ENCODE measurements at regions not wholly inside any gene's neighbourhood (a gene's known extent, or its start where the extent isn't known, plus 50 kb on each side); places are given as distances from the start of the nearest gene placed in this dataset.
"Not testable (repeated sequence)": the region's sequence is repeated elsewhere in the genome, so short reads cannot be mapped to it uniquely, and the experiment has no call there.

DNA sequence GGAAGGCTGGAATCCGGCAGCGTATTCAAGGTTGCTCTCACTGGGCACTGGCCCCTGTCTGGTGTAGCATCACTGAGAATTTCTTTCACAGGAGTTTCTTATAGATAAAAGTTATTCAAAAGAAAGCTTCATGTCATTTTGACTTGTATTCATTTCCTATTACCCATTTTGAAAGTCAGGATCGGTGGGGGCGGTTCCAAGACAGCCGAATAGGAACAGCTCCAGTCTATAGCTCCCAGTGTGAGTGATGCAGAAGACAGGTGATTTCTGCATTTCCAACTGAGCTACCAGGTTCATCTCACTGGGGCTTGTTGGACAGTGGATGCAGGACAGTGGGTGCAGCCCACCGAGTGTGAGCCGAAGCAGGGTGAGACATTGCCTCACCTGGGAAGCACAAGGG is 51.5 kb upstream of the CDC42EP3 start:
- DNase-seq: not testable (repeated sequence)

GRCh38 chr2:37730037-37730818 is 58.8 kb upstream of the CDC42EP3 start:
- DNase-seq: no peak

DNA sequence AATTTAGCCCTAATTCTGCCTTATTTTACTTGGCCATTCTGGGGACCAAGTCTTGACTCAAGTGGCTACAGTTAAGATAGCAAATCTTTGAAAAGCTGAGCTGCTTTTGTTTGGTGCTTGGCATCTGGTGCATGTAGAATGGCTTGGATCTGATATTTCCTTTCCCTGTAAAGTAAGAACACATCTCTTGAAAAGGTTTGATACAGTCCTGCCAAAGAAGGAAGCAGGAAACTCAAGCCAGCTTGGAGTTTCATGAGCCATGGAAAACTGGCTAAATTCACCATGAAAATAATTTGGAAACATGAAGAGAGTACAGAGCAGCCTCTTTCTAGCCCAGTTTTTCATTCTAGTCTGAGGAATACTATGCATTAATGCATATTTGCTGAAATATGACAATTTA is 61.0 kb upstream of the CDC42EP3 start:
- not testable (repeated sequence) for DNase-seq

GRCh38 chr2:37733251-37733650 is 61.8 kb upstream of the CDC42EP3 start:
- no peak for DNase-seq

DNA sequence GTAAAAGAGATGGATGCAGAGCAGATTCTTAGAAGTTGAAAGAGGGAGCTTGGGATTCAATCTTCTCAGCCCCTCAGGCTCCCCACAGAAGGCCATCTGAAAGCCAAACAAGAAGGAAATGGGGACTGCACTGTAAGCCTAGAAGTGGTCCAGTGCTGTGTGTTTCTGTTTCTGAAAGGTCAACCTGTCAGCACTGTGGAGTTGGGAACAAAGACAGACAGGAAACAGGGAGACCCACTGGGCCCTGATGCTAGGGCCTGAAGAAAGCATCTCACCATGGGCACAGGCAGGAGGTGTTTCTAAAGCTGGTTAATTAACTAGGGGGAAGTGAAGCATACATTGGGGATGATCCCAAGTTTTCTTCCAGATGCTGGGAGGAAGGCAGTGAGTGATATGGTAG is 62.5 kb upstream of the CDC42EP3 start:
- not testable (repeated sequence) for DNase-seq

DNA sequence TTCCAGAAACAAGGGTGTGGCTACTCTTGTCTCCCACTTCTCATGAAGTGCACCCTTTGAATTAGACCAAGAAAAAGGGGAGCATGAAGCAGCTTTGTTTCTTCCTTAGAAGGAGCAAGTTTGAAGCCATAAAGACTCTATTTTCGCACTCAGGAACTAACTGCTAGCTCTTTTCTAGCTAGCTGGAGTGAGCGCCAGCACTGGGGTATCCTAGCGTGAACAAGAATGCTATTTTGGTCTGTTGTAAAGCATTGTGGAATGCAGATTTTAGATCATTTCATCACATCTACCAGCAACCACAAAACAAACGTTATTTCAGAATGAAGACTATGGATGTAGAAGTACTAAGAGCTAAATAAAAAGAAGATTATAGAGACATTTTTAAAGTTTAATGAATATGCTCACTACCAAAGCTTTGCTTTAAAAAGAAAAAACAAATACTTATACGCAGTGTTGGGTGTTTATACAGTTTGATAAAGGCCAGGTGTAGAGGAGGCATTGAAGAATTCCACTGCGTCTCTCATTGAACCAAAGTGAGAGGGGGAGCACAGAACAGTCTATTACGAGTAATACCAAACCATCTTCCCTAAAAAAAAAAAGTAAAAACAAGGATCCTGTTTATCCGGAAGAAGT is 63.6 kb upstream of the CDC42EP3 start:
- not testable (repeated sequence) for DNase-seq

- DNase-seq: not testable (repeated sequence)
These were observed 64.1 kb upstream of the CDC42EP3 start for GRCh38 chr2:37735524-37735910.

- DNase-seq: no peak
These were observed 66.1 kb upstream of the CDC42EP3 start for GRCh38 chr2:37737507-37737906.

- DNase-seq: no peak
These were observed 66.9 kb upstream of the CDC42EP3 start for GRCh38 chr2:37738266-37738885.

DNA sequence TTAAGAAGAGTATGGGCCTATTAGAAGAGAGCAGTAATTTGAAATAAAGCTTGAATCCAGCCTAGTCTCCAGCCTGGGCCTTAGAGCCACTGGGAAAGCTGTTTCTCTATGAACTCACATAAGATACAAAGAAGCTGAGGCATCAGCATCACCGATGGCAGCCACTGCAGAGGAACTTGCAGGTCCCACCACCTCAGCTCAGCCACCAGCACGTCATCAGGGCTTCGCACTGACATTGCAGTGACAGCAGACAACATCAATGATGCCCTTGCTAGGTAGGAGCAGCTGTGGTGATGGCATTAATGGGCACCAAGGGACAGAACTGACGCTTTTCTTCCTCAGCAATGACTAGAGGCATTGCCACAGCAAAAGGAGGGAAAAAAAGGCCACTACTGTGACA is 67.7 kb upstream of the CDC42EP3 start:
- DNase-seq: no peak

DNA sequence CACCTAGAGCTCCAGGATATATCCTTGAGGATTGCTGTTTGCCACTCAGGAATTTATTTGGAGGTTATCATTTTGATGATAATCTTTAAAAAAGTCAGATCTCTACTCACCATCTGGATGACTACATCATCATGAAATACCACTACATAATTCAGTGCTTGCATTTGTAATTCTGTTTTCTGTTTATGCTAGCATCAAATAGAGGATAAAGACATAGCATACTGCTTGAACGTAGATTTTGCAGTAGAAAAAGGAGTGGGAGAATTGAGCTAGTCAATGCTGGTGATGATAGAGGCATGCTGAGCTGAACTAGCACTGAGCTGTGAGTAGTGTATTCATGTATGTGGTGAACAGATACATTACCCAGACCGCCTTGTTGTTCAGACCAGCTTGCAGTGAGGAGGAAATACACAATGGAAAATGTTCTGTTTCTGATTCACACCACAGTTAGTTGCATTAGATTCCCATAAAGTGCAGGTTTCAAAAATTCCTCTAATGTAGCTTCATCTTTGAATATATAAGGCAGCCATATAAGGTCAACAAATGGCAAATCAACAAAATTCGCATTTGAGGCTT is 68.8 kb upstream of the CDC42EP3 start:
- DNase-seq: no peak

DNA sequence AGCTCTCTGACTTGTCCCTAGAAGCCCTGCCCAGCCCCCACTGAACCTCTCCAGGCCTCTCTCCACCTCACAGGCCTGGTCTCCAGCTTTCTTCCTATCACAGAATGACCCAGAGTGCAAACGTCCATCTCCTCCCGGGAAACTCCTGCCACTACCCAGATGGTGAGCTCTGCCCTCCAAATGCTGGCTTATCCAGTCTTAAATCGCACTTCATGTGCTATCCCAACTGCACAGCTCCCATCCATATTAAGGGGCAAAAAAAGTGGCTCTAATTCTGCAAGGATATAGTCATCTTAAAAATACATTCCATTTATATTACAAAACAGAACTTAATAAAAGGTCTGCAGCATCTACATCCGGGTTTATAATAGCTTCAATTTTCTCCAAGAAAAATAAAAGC is 70.8 kb upstream of the CDC42EP3 start:
- no peak for DNase-seq

- DNase-seq: no peak
These were observed 72.6 kb upstream of the CDC42EP3 start for GRCh38 chr2:37744010-37744409.

DNA sequence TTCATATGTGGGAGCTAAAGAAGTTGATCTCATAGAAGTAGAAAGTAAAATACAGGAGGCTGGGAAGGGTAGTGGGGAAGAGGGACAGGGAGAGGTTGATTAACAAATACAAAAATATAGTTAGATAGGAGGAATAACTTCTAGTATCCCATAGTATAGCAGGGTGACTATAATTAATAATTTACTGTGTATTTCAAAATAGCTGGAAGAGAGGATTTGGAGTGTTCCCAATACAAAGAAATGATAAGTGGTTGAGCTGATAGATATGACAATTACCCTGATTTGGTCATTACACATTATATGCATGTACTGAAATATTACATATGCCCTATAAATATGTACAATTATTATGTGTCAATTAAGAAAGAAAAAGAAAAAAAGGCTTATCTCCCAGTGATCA is 73.5 kb upstream of the CDC42EP3 start:
- DNase-seq: not testable (repeated sequence)

GRCh38 chr2:37746011-37746410 is 74.6 kb upstream of the CDC42EP3 start:
- not testable (repeated sequence) for DNase-seq

DNA sequence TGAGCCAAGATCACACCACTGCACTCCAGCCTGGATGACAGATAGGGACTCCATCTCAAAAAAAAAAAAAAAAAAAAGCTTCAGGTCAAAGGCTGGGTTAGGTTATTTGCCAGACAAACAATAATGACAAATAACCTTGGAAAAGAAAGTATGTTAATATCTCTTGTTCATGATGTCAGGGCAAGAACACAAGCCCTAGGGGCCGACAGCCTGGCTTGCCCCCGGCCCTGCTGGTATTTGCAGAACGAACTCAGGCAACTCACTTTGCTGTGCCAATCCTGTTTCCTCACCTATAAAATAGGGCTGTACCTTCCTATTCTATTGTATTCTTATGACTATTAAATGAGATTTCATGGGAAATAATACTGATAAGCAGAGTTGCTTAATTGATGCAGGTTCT is 75.4 kb upstream of the CDC42EP3 start:
- DNase-seq: no peak

GRCh38 chr2:37748541-37748940 is 77.1 kb upstream of the CDC42EP3 start:
- DNase-seq: no peak

- DNase-seq: not testable (repeated sequence)
These were observed 78.8 kb upstream of the CDC42EP3 start for GRCh38 chr2:37750286-37750685.

- DNase-seq: no peak
These were observed 81.3 kb upstream of the CDC42EP3 start for GRCh38 chr2:37752766-37753165.

DNA sequence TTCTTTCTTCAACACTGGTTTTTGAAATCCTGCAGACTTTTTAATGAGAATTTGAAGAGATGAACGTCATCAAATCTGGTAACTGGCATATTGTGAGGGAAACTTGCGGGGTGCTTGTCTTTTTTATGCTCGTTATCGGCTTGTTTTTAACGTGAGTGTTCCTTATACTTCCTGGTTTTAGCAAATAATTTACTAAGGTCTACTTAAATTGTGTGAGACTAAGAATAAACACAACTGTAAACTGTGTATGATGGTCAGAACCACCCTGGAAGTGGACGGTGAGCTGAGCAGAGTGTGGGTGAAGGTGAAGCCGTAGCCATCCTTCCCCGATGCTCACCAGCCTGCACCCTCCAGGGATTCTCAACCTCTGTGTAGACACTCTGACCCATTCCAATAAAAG is 82.3 kb upstream of the CDC42EP3 start:
- DNase-seq: no peak

- DNase-seq: not testable (repeated sequence)
These were observed 84.6 kb upstream of the CDC42EP3 start for GRCh38 chr2:37755961-37756559.

DNA sequence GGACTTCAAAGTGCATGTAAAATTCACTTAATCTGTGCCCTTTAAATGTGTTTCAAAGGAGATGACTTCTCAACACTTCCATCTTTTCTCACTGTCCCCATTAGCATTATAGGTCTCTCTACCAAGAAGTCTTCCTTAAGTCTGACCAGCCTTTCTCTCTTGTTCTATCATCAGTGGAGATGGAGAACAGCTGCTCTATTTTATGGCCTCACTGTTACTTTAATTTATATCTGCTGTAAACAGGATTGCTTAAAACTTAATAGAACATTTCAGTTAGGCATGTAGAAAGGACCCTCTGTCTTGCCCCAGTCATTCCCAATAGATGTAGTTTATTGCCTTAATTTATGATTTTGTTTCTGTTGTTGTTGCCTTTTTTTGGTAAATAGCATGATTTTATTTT is 86.0 kb upstream of the CDC42EP3 start:
- DNase-seq: not testable (repeated sequence)

DNA sequence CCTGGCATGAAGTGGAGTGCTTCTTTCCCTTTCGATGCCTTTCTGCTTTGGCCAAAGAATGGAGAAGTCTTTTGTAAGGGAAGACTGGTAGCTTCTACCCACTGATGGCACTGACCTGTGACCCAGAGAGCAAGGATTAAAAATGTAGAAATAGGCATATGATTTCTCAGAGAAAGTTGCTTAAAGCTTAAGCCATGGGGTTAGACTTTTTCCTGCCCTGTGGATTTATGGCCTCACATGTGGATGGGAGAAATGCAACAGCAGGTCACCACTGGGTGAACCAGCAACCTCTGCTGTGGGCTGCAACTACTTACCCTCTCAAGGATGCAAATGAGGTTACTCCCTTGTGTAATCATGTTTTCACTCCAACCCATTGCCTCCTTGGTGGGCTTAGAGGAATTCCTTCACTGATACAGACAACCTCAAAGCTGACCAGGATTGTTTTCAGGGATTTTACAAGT is 86.7 kb upstream of the CDC42EP3 start:
- not testable (repeated sequence) for DNase-seq

All from NCI-H1092 (cell line).